ENCODE measurements at regions not wholly inside any gene's neighbourhood (a gene's known extent, or its start where the extent isn't known, plus 50 kb on each side); places are given as distances from the start of the nearest gene placed in this dataset.

GRCh38 chr4:175033162-175033561 is 115.0 kb downstream of the ADAM29 start:
- Mint-ChIP-seq H3K27ac (no peak overlapping the region), H3K27me3 (no peaks in the 10 kb centered on the region), H3K9me3 (peaks cover 14% of the 10 kb centered on the region), H3K36me3 (no peaks in the 10 kb centered on the region), H3K4me3 (no peak overlapping the region), H3K4me1 (peaks cover 6% of the 10 kb centered on the region)
- ATAC-seq = no peak

GRCh38 chr4:175034007-175034406 is 115.8 kb downstream of the ADAM29 start:
- H3K27me3 Mint-ChIP-seq = no peaks in the 10 kb centered on the region
- H3K36me3 Mint-ChIP-seq = no peaks in the 10 kb centered on the region
- H3K9me3 Mint-ChIP-seq = peaks cover 9% of the 10 kb centered on the region
- ATAC-seq = no peak
- H3K4me1 Mint-ChIP-seq = peaks cover 6% of the 10 kb centered on the region
- H3K27ac Mint-ChIP-seq = no peak overlapping the region
- no peak overlapping the region for H3K4me3 Mint-ChIP-seq

GRCh38 chr4:175034986-175035705 is 117.0 kb downstream of the ADAM29 start:
- Mint-ChIP-seq H3K27me3 (no peaks in the 10 kb centered on the region), H3K4me3 (no peak overlapping the region), H3K27ac (no peak overlapping the region), H3K36me3 (no peaks in the 10 kb centered on the region), H3K4me1 (peaks cover 6% of the 10 kb centered on the region), H3K9me3 (peaks cover 9% of the 10 kb centered on the region)
- no peak for ATAC-seq

GRCh38 chr4:175035905-175036304 is 117.7 kb downstream of the ADAM29 start:
- Mint-ChIP-seq H3K4me1 (peaks cover 6% of the 10 kb centered on the region), H3K4me3 (no peak overlapping the region), H3K9me3 (peaks cover 11% of the 10 kb centered on the region), H3K27me3 (no peaks in the 10 kb centered on the region), H3K27ac (no peak overlapping the region), H3K36me3 (no peaks in the 10 kb centered on the region)
- no peak for ATAC-seq

GRCh38 chr4:175048111-175048784 is 130.1 kb downstream of the ADAM29 start:
- Mint-ChIP-seq H3K4me1 (no peaks in the 10 kb centered on the region), H3K4me3 (no peak overlapping the region), H3K9me3 (peaks cover 5% of the 10 kb centered on the region), H3K27me3 (no peaks in the 10 kb centered on the region), H3K27ac (no peak overlapping the region), H3K36me3 (no peaks in the 10 kb centered on the region)
- no peak for ATAC-seq

GRCh38 chr4:175048906-175049305 is 130.7 kb downstream of the ADAM29 start:
- Mint-ChIP-seq H3K9me3 (peaks cover 5% of the 10 kb centered on the region), H3K27me3 (no peaks in the 10 kb centered on the region)
- ATAC-seq = no peak

GRCh38 chr4:175051974-175052373 is 133.8 kb downstream of the ADAM29 start:
- H3K4me3 Mint-ChIP-seq = no peak overlapping the region
- ATAC-seq = no peak
- no peaks in the 10 kb centered on the region for H3K36me3 Mint-ChIP-seq
- no peaks in the 10 kb centered on the region for H3K27me3 Mint-ChIP-seq
- no peak overlapping the region for H3K27ac Mint-ChIP-seq
- H3K9me3 Mint-ChIP-seq = peaks cover 8% of the 10 kb centered on the region
- no peaks in the 10 kb centered on the region for H3K4me1 Mint-ChIP-seq

More at GRCh38 chr4:175048906-175049305, 130.7 kb downstream of the ADAM29 start:
- no peak overlapping the region for H3K27ac Mint-ChIP-seq
- no peaks in the 10 kb centered on the region for H3K36me3 Mint-ChIP-seq
- H3K4me3 Mint-ChIP-seq = no peak overlapping the region
- H3K4me1 Mint-ChIP-seq = no peaks in the 10 kb centered on the region

GRCh38 chr4:175054980-175055379 is 136.8 kb downstream of the ADAM29 start:
- Mint-ChIP-seq H3K4me3 (no peak overlapping the region), H3K27ac (no peak overlapping the region), H3K36me3 (no peaks in the 10 kb centered on the region), H3K4me1 (peaks cover 6% of the 10 kb centered on the region), H3K27me3 (no peaks in the 10 kb centered on the region), H3K9me3 (peaks cover 18% of the 10 kb centered on the region)
- no peak for ATAC-seq

- H3K27ac Mint-ChIP-seq = no peak overlapping the region
- ATAC-seq = peak; percentile 34
- no peak overlapping the region for H3K4me3 Mint-ChIP-seq
- H3K4me1 Mint-ChIP-seq = peaks cover 15% of the 10 kb centered on the region
- no peaks in the 10 kb centered on the region for H3K27me3 Mint-ChIP-seq
- H3K36me3 Mint-ChIP-seq = no peaks in the 10 kb centered on the region
- H3K9me3 Mint-ChIP-seq = peaks cover 16% of the 10 kb centered on the region
Measured at GRCh38 chr4:175062183-175062592, 144.0 kb downstream of the ADAM29 start.

GRCh38 chr4:175065228-175065627 is 147.1 kb downstream of the ADAM29 start:
- Mint-ChIP-seq H3K27ac (no peak overlapping the region), H3K36me3 (no peaks in the 10 kb centered on the region), H3K27me3 (no peaks in the 10 kb centered on the region), H3K4me3 (no peak overlapping the region), H3K4me1 (peaks cover 10% of the 10 kb centered on the region), H3K9me3 (peaks cover 3% of the 10 kb centered on the region)
- no peak for ATAC-seq

GRCh38 chr4:175066923-175067627 is 148.9 kb downstream of the ADAM29 start:
- Mint-ChIP-seq H3K27ac (peak overlapping the region; percentile 19), H3K27me3 (no peaks in the 10 kb centered on the region)
- ATAC-seq = peak; percentile 64

GRCh38 chr4:175068266-175068665 is 150.1 kb downstream of the ADAM29 start:
- Mint-ChIP-seq H3K4me3 (no peak overlapping the region), H3K27me3 (no peaks in the 10 kb centered on the region), H3K27ac (no peak overlapping the region), H3K36me3 (no peaks in the 10 kb centered on the region), H3K4me1 (peaks cover 10% of the 10 kb centered on the region), H3K9me3 (peaks cover 3% of the 10 kb centered on the region)
- no peak for ATAC-seq

More at GRCh38 chr4:175066923-175067627, 148.9 kb downstream of the ADAM29 start:
- H3K9me3 Mint-ChIP-seq = peaks cover 5% of the 10 kb centered on the region
- no peak overlapping the region for H3K4me3 Mint-ChIP-seq
- H3K36me3 Mint-ChIP-seq = no peaks in the 10 kb centered on the region
- peaks cover 10% of the 10 kb centered on the region for H3K4me1 Mint-ChIP-seq

- peaks cover 3% of the 10 kb centered on the region for H3K9me3 Mint-ChIP-seq
- no peaks in the 10 kb centered on the region for H3K36me3 Mint-ChIP-seq
- no peak overlapping the region for H3K4me3 Mint-ChIP-seq
- ATAC-seq = no peak
- H3K4me1 Mint-ChIP-seq = peaks cover 10% of the 10 kb centered on the region
- H3K27me3 Mint-ChIP-seq = no peaks in the 10 kb centered on the region
- H3K27ac Mint-ChIP-seq = no peak overlapping the region
Measured at GRCh38 chr4:175070444-175070843, 152.3 kb downstream of the ADAM29 start.

GRCh38 chr4:175071123-175071522 is 153.0 kb downstream of the ADAM29 start:
- no peak overlapping the region for H3K27ac Mint-ChIP-seq
- H3K27me3 Mint-ChIP-seq = no peaks in the 10 kb centered on the region
- no peaks in the 10 kb centered on the region for H3K36me3 Mint-ChIP-seq
- H3K4me1 Mint-ChIP-seq = peaks cover 10% of the 10 kb centered on the region
- no peak for ATAC-seq
- no peak overlapping the region for H3K4me3 Mint-ChIP-seq
- H3K9me3 Mint-ChIP-seq = peaks cover 3% of the 10 kb centered on the region

- Mint-ChIP-seq H3K9me3 (peaks cover 5% of the 10 kb centered on the region), H3K27me3 (no peaks in the 10 kb centered on the region), H3K36me3 (no peaks in the 10 kb centered on the region), H3K27ac (no peak overlapping the region), H3K4me3 (no peak overlapping the region), H3K4me1 (no peaks in the 10 kb centered on the region)
- no peak for ATAC-seq
Measured at GRCh38 chr4:175087145-175087544, 169.0 kb downstream of the ADAM29 start.
